Right atrium auricular region (tissue), 2 donors: ENCODE measurements at regions not wholly inside any gene's neighbourhood (a gene's known extent, or its start where the extent isn't known, plus 50 kb on each side); places are given as distances from the start of the nearest gene placed in this dataset.
A peak's percentile ranks its signal among the peaks of the same experiment; 100 is the strongest.
"Not testable (repeated sequence)": the region's sequence is repeated elsewhere in the genome, so short reads cannot be mapped to it uniquely, and the experiment has no call there.

Source experiments
- DNase-seq: peaks from one replicate; pipeline ENCODE4 v3.0.0-alpha.2; 2019; ENCODE audit warnings: low spot score
- H3K27ac ChIP-seq, 2 donors: fragments of 200-600 bp; sonication (generic); 1 replicate in 1 of 2; 2 replicates in 1 of 2; pipeline ENCODE4 v1.5.1; 2016 to 2019
- H3K27me3 ChIP-seq, 2 donors: fragments of 200-600 bp; sonication (generic); one replicate each; pipeline versions ENCODE4 v1.5.1 to v1.6.0; 2017 to 2019
- H3K36me3 ChIP-seq: fragments of 200-600 bp; sonication (generic); one replicate; pipeline ENCODE4 v1.5.1; 2016
- H3K4me1 ChIP-seq, 2 donors: fragments of 200-600 bp; sonication (generic); one replicate each; pipeline versions ENCODE4 v1.5.1 to v1.6.0; 2017 to 2019
- H3K4me3 ChIP-seq, 2 donors: fragments of 200-600 bp; sonication (generic); 1 replicate in 1 of 2; 2 replicates in 1 of 2; pipeline ENCODE4 v1.5.1; 2017 to 2019; ENCODE audit warnings: mild to moderate bottlenecking in 1 of 2, moderate library complexity in 1 of 2
- H3K9me3 ChIP-seq, 2 donors: fragments of 200-600 bp; sonication (generic); one replicate each; pipeline ENCODE4 v1.5.1; 2019
- TF ChIP-seq, protein P1 (sequence below), 2 donors: fragments of 200-600 bp; sonication (generic); IDR thresholded peaks; one replicate each; pipeline ENCODE4 v1.5.1; 2019; ENCODE audit warnings: antibody characterized with exemption in 2 of 2

DNA sequence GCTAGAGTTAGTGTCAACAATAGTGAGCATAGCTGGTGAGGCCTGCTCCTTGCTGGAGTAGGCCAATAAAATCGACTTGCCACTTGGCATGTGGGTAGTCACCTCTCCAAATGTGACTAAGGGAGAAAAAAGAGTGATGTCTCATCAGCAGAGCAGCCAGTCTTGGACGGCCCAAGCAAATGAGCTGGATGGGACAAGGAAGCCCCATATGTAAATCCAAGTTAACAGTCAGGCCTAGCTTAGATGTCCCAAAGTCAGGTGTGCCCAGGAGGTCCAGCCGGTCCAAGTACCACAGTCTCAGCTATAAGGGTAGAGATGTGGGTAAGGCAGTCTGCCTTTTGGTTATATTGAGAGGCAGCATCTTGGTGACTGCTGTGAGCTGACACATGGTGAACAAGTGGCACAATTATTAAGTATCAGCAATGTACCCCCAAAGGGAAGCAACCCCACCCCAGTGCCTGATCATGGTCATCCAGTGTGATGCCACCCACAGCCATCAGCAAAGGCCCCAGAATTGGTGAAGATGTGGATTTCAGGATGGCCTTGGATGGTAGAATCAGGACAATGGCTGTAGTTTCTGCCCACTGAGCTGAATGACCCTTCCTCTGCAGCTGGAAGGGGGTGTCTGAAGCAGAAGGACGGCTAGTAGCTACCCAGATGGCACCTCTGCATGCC is 83.4 kb downstream of the TNFRSF13B start:
- Histone ChIP-seq H3K4me1 (no peaks in the 10 kb centered on the region), H3K9me3 (no peaks in the 10 kb centered on the region), H3K4me3 (no peak overlapping the region), H3K27ac (no peak overlapping the region), H3K36me3 (no peaks in the 10 kb centered on the region), H3K27me3 (no peaks in the 10 kb centered on the region)
- peak; percentile 30 for DNase-seq
- TF ChIP-seq, protein P1, sequence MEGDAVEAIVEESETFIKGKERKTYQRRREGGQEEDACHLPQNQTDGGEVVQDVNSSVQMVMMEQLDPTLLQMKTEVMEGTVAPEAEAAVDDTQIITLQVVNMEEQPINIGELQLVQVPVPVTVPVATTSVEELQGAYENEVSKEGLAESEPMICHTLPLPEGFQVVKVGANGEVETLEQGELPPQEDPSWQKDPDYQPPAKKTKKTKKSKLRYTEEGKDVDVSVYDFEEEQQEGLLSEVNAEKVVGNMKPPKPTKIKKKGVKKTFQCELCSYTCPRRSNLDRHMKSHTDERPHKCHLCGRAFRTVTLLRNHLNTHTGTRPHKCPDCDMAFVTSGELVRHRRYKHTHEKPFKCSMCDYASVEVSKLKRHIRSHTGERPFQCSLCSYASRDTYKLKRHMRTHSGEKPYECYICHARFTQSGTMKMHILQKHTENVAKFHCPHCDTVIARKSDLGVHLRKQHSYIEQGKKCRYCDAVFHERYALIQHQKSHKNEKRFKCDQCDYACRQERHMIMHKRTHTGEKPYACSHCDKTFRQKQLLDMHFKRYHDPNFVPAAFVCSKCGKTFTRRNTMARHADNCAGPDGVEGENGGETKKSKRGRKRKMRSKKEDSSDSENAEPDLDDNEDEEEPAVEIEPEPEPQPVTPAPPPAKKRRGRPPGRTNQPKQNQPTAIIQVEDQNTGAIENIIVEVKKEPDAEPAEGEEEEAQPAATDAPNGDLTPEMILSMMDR (IDR thresholded peaks at IDR 0.05) = no peak

DNA sequence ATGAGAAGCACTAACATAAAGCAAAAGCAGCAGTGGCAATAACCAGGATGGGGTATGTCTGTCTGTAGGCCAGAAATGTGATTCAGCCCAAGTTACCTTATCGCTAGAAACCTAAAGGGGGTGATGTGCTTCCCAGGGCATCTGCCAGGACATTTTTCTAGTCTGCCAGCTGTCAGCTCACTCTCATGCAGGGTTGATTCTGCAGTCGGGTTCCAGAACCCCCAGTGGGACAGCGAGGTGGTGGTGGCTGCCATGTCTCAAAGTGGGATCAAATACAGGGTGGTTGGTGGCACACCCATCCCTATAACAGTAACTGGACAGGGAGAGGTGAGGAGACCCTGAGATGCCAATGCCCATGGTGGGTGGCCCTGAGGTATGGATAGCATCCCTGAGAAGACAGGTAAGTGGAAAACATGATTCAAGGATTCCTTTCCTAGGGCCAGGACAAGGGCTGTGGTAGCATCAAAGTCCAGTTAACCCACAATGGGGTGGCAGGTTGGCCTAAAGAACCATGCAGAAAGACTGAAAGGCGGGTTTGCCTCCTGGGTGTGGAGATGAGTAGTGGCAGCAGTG is 84.3 kb downstream of the TNFRSF13B start:
- no peaks in the 10 kb centered on the region for H3K36me3 ChIP-seq
- peak; percentile 30 for DNase-seq
- no peaks in the 10 kb centered on the region for H3K27me3 ChIP-seq

DNA sequence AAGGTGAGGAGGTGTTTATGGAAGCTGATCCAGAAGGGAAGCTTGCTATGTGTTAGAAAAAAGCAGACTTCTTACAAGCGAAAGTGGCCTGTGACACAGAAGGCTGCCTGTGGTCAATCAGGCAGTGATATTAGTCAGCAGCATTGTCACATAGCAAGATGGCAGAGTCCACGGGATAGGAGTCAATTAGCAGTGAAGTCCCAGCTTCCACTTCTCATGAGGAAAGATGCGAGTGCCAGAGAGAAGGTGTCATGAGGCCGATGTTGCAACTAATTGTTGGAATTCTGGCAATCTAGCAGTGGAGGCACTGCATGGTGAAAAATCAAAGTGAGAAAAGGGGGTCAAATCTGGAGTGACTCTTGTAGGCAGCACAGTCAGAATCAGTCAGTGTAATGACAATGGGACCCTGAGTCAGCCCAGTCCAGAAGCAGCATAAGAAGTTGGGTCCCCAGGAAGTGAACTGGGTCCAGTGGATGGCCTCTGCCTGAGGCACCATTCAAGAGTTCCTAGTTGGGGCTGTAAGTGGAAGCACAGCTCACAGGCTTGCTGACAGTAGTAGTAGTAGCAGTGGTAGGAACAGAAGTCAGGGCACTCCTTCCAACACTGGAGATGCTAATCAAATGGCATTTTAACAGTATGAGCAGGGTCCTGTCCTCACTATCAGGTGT is 85.1 kb downstream of the TNFRSF13B start:
- DNase-seq = peak; percentile 42

More for the DNA sequence above, 84.3 kb downstream of the TNFRSF13B start:
- H3K4me3 ChIP-seq = no peak overlapping the region
- no peaks in the 10 kb centered on the region for H3K4me1 ChIP-seq
- H3K9me3 ChIP-seq = no peaks in the 10 kb centered on the region
- H3K27ac ChIP-seq = no peak overlapping the region
- TF ChIP-seq, protein P1 (IDR thresholded peaks at IDR 0.05) = no peak

DNA sequence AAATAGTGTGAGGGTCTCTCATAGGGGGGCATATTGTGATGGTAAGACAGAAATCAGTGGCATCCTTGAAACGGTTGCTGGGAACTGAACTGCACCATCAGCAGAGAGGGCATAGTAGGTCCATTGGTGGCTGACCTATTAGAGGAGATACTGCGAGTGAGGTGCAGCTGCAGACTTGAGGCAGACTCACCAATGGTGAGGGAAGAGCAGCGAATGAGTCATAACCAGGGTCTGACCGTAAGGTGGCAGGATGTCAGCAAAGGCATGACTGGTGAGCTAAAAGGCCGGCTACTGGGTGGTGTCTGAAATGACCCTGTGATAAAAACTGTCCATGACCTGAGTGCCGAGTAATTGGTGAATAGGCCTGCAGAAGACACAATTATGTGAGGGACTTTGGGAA is 86.7 kb downstream of the TNFRSF13B start:
- H3K4me1 ChIP-seq, H3K27ac ChIP-seq, DNase-seq, H3K27me3 ChIP-seq, H3K9me3 ChIP-seq, H3K36me3 ChIP-seq, H3K4me3 ChIP-seq: not testable (repeated sequence)

More for the DNA sequence above, 85.1 kb downstream of the TNFRSF13B start:
- no peak overlapping the region for H3K4me3 ChIP-seq
- no peaks in the 10 kb centered on the region for H3K4me1 ChIP-seq
- no peaks in the 10 kb centered on the region for H3K36me3 ChIP-seq
- no peaks in the 10 kb centered on the region for H3K9me3 ChIP-seq
- no peaks in the 10 kb centered on the region for H3K27me3 ChIP-seq
- H3K27ac ChIP-seq = no peak overlapping the region
- TF ChIP-seq, protein P1 (IDR thresholded peaks at IDR 0.05) = no peak

DNA sequence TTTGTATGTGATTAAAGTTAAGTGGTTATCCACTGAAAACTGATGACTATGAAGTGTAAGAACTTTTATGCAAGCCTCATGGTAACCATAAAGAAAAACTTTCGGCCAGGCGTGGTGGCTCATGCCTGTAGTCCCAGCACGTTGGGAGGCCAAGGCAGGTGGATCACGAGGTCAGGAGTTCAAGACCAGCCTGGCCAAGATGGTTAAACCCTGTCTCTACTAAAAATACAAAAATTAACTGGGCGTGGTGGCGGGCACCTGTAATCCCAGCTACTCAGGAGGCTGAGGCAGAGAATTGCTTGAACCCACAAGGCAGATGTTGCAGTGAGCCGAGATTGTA is 89.0 kb downstream of the TNFRSF13B start:
- not testable (repeated sequence) for H3K36me3 ChIP-seq, H3K4me1 ChIP-seq, H3K27ac ChIP-seq, H3K9me3 ChIP-seq, H3K4me3 ChIP-seq, H3K27me3 ChIP-seq
- DNase-seq = peak; percentile 23

DNA sequence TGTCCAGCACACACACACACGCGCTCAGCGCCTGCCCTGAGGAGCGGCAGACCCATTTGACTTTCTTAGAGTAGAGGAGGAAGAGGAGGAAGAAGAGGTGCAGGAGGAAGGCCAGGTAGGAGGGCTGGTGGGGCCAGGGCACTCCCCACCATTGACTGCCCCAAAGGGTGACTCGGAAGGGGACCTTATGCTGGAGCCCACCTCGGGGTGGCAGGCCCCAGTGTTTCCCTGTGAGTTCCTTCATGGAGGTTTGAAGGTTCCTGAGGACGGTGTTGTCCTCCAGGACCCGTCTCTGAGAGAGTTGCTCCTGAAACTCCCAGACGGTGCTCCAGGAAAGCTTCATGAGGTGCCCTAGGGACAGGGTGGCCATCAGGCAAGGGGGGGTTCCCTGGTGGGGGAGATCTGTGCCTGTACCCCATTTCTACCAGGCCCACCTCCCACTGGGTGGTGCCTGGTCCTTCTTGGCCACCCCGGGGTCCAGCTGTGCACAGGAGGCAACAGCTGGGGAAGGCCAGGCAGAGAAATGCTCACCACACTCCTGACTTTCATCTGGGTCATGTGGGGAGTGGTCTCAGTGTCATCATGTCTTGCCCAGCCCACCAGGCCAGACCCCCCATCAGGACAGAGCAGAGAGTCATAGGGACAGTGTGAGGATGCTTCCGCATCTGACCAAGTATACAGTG is 89.5 kb downstream of the TNFRSF13B start:
- Histone ChIP-seq H3K4me1 (no peaks in the 10 kb centered on the region), H3K9me3 (no peaks in the 10 kb centered on the region), H3K27ac (no peak overlapping the region), H3K4me3 (no peak overlapping the region), H3K27me3 (no peaks in the 10 kb centered on the region), H3K36me3 (no peaks in the 10 kb centered on the region)
- TF ChIP-seq, protein P1 (IDR thresholded peaks at IDR 0.05) = no peak
- peak; percentile 30 for DNase-seq
